Tibial nerve (tissue), 4 donors: ENCODE measurements at regions not wholly inside any gene's neighbourhood (a gene's known extent, or its start where the extent isn't known, plus 50 kb on each side); places are given as distances from the start of the nearest gene placed in this dataset.

Source experiments
- CTCF ChIP-seq, 5 experiments: fragments of 200-600 bp in 3 of 5; fragments of 450-650 bp in 2 of 5; sonication (generic) in 3 of 5; IDR thresholded peaks; one replicate each; pipeline ENCODE4 v1.5.1; 2016 to 2019; ENCODE audit warnings: antibody characterized with exemption in 5 of 5, mild to moderate bottlenecking in 3 of 5, moderate library complexity in 2 of 5
- EP300 ChIP-seq, 2 donors: sonication (generic); formaldehyde crosslinking; IDR thresholded peaks; one replicate each; pipeline ENCODE4 v1.6.1; 2017; ENCODE audit warnings: antibody characterized with exemption in 2 of 2, mild to moderate bottlenecking in 1 of 2
- POLR2A ChIP-seq, 2 donors: fragments of 450-650 bp; IDR thresholded peaks; one replicate each; pipeline ENCODE4 v1.6.1; 2017; ENCODE audit warnings: antibody characterized with exemption in 2 of 2, mild to moderate bottlenecking in 2 of 2, moderate library complexity in 2 of 2

- TF ChIP-seq CTCF (IDR thresholded peaks at IDR 0.05) = no peak
- no peak for TF ChIP-seq POLR2A (IDR thresholded peaks at IDR 0.05)
- TF ChIP-seq EP300 (IDR thresholded peaks at IDR 0.05) = no peak
Observed at GRCh38 chr18:1394426-1394825, 489.8 kb downstream of the ADCYAP1 start.
